C4-2B (cell line): ENCODE measurements at regions not wholly inside any gene's neighbourhood (a gene's known extent, or its start where the extent isn't known, plus 50 kb on each side); places are given as distances from the start of the nearest gene placed in this dataset.

Experiments
- ZFX ChIP-seq: fragments of 450-650 bp; IDR thresholded peaks from 2 replicates; pipeline ENCODE4 v1.6.1; 2017
- TF ChIP-seq, protein P1 (sequence below): fragments of 450-650 bp; conservative IDR thresholded peaks from 2 replicates; pipeline ENCODE4 v1.5.1; 2017; ENCODE audit warnings: mild to moderate bottlenecking

GRCh38 chr10:60549686-60550085, 160.0 kb upstream of the ANK3 start:
- TF ChIP-seq, protein P1, sequence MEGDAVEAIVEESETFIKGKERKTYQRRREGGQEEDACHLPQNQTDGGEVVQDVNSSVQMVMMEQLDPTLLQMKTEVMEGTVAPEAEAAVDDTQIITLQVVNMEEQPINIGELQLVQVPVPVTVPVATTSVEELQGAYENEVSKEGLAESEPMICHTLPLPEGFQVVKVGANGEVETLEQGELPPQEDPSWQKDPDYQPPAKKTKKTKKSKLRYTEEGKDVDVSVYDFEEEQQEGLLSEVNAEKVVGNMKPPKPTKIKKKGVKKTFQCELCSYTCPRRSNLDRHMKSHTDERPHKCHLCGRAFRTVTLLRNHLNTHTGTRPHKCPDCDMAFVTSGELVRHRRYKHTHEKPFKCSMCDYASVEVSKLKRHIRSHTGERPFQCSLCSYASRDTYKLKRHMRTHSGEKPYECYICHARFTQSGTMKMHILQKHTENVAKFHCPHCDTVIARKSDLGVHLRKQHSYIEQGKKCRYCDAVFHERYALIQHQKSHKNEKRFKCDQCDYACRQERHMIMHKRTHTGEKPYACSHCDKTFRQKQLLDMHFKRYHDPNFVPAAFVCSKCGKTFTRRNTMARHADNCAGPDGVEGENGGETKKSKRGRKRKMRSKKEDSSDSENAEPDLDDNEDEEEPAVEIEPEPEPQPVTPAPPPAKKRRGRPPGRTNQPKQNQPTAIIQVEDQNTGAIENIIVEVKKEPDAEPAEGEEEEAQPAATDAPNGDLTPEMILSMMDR, result peak; percentile 80
- no peak for TF ChIP-seq ZFX
